ENCODE measurements at regions not wholly inside any gene's neighbourhood (a gene's known extent, or its start where the extent isn't known, plus 50 kb on each side); places are given as distances from the start of the nearest gene placed in this dataset.

DNA sequence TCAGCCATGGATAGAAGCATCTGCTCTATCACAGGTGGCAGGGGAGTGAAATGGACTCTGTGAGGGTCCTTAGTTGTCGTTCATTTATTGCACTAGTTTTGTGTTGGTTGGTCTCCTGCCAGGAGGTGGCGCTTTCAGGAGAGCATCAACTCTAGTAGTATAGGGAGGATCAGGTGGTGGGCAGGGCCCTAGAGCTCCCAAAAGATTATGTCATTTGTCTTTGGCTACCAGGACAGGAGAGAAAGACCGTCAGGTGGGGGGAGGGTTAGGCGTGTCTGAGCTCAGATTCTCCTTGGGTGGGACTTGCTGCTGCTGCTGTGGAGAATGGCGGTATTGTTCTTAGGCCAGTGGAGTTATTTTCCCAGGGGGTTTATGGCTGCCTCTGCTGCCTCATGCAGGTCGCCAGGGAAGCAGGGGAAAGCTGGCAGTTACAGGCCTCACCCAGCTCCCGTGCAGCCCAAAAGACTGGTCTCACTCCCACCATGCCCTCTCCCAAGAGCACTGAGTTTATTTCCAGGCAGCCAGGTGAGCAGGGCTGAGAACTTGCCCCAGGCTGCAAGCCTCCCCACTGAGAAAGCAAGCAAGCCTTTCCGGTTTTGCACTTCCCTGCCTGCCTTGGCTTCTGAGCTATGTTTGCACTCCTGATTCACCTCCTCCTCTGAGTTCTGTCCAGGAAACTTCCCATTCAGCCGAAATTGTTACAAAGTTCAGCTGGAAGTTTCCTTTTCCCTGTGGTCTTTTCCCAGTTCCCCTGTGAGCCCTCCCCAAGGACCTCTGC is 317.3 kb downstream of the TAF11L14 start:
- Histone ChIP-seq H3K36me3 (ENCODE audit: control insufficient read depth, low read length) (no peaks in the 10 kb centered on the region), H3K9me2 (replicated peaks; ENCODE audit: control insufficient read depth, low read length) (no peaks in the 10 kb centered on the region), H4K20me1 (ENCODE audit: control insufficient read depth, insufficient read depth, low read depth, low read length) (no peaks in the 10 kb centered on the region), H3K4me1 (ENCODE audit: control insufficient read depth, low read length) (no peaks in the 10 kb centered on the region), H3K9me3 (ENCODE audit: control insufficient read depth, insufficient read depth, low read length) (no peaks in the 10 kb centered on the region), H3K27ac (ENCODE audit: low read depth, low read length) (no peak overlapping the region), H3K4me2 (ENCODE audit: low read length) (no peak overlapping the region), H3K27me3 (ENCODE audit: control insufficient read depth, low read length) (no peaks in the 10 kb centered on the region), H3K79me2 (ENCODE audit: control insufficient read depth, low read length) (no peaks in the 10 kb centered on the region), H3K4me3 (ENCODE audit: low read length) (no peak overlapping the region), H3F3A (ENCODE audit: control insufficient read depth, insufficient read depth) (no peaks in the 10 kb centered on the region)
- TF ChIP-seq, protein P1, sequence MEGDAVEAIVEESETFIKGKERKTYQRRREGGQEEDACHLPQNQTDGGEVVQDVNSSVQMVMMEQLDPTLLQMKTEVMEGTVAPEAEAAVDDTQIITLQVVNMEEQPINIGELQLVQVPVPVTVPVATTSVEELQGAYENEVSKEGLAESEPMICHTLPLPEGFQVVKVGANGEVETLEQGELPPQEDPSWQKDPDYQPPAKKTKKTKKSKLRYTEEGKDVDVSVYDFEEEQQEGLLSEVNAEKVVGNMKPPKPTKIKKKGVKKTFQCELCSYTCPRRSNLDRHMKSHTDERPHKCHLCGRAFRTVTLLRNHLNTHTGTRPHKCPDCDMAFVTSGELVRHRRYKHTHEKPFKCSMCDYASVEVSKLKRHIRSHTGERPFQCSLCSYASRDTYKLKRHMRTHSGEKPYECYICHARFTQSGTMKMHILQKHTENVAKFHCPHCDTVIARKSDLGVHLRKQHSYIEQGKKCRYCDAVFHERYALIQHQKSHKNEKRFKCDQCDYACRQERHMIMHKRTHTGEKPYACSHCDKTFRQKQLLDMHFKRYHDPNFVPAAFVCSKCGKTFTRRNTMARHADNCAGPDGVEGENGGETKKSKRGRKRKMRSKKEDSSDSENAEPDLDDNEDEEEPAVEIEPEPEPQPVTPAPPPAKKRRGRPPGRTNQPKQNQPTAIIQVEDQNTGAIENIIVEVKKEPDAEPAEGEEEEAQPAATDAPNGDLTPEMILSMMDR (IDR thresholded peaks at IDR 0.05; ENCODE audit: low read depth, low read length, poor library complexity, severe bottlenecking), result peak; percentile 44
- TF ChIP-seq EZH2phosphoT487 (IDR thresholded peaks at IDR 0.05; ENCODE audit: borderline replicate concordance, low read length), result no peak

- no peak overlapping the region for H3K4me2 ChIP-seq (ENCODE audit: low read length)
- no peaks in the 10 kb centered on the region for H3K4me1 ChIP-seq (ENCODE audit: control insufficient read depth, low read length)
- no peak overlapping the region for H3K27ac ChIP-seq (ENCODE audit: low read depth, low read length)
- no peaks in the 10 kb centered on the region for H4K20me1 ChIP-seq (ENCODE audit: control insufficient read depth, insufficient read depth, low read depth, low read length)
- H3K4me3 ChIP-seq (ENCODE audit: low read length), result no peak overlapping the region
- H3K79me2 ChIP-seq (ENCODE audit: control insufficient read depth, low read length), result no peaks in the 10 kb centered on the region
- no peaks in the 10 kb centered on the region for H3F3A ChIP-seq (ENCODE audit: control insufficient read depth, insufficient read depth)
- no peaks in the 10 kb centered on the region for H3K9me2 ChIP-seq (replicated peaks; ENCODE audit: control insufficient read depth, low read length)
- no peaks in the 10 kb centered on the region for H3K27me3 ChIP-seq (ENCODE audit: control insufficient read depth, low read length)
- TF ChIP-seq, protein P1 (IDR thresholded peaks at IDR 0.05; ENCODE audit: low read depth, low read length, poor library complexity, severe bottlenecking), result no peak
- no peak for TF ChIP-seq EZH2phosphoT487 (IDR thresholded peaks at IDR 0.05; ENCODE audit: borderline replicate concordance, low read length)
- no peaks in the 10 kb centered on the region for H3K9me3 ChIP-seq (ENCODE audit: control insufficient read depth, insufficient read depth, low read length)
- no peaks in the 10 kb centered on the region for H3K36me3 ChIP-seq (ENCODE audit: control insufficient read depth, low read length)
Measured at GRCh38 chr5:17952231-17952630, 318.0 kb downstream of the TAF11L14 start.

DNA sequence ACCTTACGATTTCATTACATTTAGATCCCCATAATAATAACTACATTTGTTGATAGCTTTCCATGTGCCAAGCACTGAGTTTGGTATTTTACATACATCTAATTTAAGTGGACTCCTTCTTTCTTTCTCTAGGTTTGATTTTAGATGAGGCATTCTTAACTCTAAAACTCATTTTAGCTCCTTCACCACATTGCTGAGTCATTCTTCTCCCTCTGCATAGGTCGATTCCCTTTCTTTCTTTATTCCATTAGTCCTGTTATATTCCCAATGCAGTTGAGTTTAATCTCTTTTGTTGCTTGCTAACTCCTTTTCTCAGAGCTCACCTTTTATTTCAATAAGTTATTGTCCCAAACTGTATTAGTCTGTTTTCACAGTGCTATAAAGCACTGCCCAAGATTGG is 329.8 kb downstream of the TAF11L14 start:
- Histone ChIP-seq H4K20me1 (ENCODE audit: control insufficient read depth, insufficient read depth, low read depth, low read length) (no peaks in the 10 kb centered on the region), H3K9me2 (replicated peaks; ENCODE audit: control insufficient read depth, low read length) (no peaks in the 10 kb centered on the region; the same call in 1 of the 2 replicates), H3K9me3 (ENCODE audit: control insufficient read depth, insufficient read depth, low read length) (peaks cover 4% of the 10 kb centered on the region; the same call in 1 of the 2 replicates), H3K27ac (ENCODE audit: low read depth, low read length) (no peak overlapping the region), H3K36me3 (ENCODE audit: control insufficient read depth, low read length) (no peaks in the 10 kb centered on the region), H3F3A (ENCODE audit: control insufficient read depth, insufficient read depth) (no peaks in the 10 kb centered on the region), H3K4me2 (ENCODE audit: low read length) (no peak overlapping the region), H3K27me3 (ENCODE audit: control insufficient read depth, low read length) (no peaks in the 10 kb centered on the region), H3K4me1 (ENCODE audit: control insufficient read depth, low read length) (no peaks in the 10 kb centered on the region), H3K79me2 (ENCODE audit: control insufficient read depth, low read length) (no peaks in the 10 kb centered on the region), H3K4me3 (ENCODE audit: low read length) (no peak overlapping the region)
- TF ChIP-seq EZH2phosphoT487 (IDR thresholded peaks at IDR 0.05; ENCODE audit: borderline replicate concordance, low read length), result no peak
- TF ChIP-seq, protein P1 (IDR thresholded peaks at IDR 0.05; ENCODE audit: low read depth, low read length, poor library complexity, severe bottlenecking), result no peak
